Islet precursor cell (in vitro differentiated cells): ENCODE measurements at regions not wholly inside any gene's neighbourhood (a gene's known extent, or its start where the extent isn't known, plus 50 kb on each side); places are given as distances from the start of the nearest gene placed in this dataset.

Experiments
- DNase-seq: peaks from one replicate; pipeline ENCODE4 v3.0.0-alpha.2; 2018

DNA sequence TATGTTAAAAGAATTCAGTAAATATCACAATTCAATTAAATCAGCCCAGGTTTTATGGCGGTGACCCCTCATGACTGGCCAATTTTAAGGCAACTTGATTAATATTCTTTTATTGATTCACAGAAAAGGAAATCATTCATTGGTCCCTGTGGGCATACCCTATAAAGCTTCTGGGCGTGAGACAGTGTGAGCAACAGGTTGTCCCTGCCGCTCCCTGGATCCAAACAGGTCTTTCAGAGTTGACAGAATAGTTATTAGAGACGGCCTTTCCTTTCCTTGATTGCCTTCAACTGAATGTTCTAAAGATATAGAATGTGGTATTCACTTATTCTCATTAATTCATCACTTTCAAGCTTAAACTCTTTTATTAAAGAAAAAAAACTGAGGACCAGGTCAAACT, 433.9 kb downstream of the KCNJ2 start:
- DNase-seq = no peak

DNA sequence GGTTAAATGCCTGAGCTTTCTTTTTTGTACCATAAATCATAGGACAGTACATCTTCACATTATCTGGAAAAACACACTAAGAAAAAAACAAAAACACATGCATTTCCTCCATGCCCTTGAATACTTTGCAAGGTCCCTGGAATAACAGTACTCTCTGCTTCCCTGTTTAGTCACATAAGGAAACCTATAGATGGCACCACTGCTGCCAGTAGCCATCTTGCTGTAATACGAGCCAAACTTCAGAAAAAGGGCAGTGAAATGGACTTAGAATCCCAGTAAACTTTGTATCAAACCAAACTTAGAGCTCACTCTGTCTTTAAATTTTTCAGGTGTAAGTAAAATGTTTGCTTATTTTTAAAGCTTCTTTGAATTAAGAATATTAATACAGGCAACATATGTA, 435.5 kb downstream of the KCNJ2 start:
- no peak for DNase-seq

DNA sequence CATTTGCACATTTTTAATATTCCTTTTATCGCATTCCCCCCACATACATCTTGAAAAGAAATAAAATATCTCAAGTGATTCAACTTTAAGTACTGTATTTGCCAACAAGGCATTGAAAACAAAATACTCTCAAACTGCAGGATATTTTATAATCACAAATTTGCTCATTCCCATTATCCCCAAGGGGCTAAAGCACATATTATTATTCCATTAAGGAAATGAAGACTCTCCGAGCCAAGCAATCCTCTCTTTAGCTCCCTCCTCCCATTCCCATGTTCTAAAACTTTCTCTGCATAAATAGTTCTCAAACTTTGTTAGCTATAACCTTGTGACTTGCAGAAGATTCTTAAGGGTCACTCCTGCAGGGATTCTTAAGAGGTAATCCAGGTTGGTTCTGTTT, 436.8 kb downstream of the KCNJ2 start:
- DNase-seq = no peak

DNA sequence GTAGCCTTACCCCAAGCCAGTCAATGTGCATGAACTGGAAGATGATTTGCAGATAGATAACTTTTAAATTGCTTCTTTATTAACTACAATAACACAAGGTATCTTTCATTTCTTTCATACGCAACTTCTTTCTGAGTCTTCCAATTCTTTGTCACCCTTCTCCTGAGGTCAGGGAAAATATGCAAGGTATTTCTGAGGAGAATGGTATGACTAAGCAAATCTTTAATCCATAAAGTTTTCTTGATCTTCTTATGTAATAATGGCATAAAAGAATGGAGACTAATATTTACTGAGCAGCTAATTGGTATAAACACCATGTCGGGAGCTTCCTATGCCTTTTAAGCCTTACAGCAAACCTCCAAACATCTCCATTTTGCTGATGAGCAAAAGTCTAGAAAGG, 438.9 kb downstream of the KCNJ2 start:
- no peak for DNase-seq

DNA sequence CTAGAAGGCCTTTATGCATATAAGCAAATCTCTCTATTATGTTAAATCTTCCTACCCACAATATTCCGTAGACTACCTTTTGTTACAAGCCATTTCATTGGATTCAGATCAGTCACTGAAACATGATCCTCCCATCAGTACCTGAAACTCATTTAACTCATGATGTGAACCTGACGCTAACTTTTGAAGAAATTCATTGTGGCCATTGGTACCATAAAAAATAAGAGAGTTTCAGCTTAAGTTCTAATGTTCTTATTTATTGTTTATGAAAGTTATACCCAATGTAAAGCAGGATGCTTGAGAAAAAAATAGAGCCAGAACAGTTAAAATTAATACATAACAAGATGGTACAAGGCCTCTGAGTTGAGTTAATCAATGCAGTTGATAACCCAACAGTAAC, 439.6 kb downstream of the KCNJ2 start:
- no peak for DNase-seq

DNA sequence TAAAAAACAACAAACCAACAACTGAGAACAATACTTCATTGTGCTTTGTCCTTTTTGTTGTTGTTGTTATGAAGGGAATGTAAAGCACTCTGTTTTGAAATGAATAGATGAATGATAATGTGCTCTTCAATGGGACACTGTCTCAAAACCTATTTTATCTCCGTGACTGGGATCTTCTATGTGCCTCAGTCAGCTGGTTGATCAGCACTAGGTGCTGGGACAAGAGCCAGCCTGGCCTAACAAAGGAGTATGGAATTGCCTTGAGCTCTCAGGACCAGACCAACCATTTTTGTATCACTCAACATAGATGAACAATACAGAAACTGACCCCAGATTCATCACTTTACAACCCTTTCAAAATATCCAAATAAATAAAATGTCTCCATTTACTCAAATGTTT, 440.2 kb downstream of the KCNJ2 start:
- no peak for DNase-seq

DNA sequence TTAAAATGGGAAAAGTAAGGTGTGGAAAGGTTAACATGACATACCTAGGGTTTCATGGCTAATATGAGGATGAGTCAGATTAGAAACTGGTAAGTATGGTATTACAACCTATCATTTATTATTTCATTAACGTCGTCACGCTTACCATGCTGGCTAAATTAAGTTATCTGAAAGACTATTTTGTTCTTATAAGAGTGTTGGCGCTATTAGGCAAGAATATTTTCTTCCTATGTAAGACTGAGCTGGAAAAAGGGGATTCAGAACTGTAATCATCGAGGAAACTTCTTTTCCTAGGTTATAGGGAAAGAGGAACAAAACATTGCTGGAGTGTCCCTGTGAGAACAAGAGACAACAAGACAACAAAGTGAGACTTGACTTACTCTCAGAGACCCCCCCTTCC, 440.8 kb downstream of the KCNJ2 start:
- DNase-seq = no peak

DNA sequence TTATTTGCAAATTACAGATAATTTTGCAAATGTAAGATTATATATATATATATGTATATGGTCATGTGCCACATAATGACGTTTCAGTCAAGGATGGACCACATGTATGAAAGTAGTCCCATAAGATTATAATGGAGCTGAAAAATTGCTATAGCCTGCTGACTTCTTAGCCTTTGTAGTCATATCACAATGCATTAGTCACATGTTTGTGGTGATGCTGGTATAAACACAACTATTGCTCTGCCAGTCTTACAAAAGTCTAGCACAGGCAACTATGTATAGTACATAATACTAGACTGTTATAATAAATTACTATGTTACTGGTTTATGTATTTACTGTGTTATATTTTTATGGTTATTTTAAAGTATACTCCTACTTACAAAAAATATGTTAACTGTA, 444.3 kb downstream of the KCNJ2 start:
- no peak for DNase-seq

DNA sequence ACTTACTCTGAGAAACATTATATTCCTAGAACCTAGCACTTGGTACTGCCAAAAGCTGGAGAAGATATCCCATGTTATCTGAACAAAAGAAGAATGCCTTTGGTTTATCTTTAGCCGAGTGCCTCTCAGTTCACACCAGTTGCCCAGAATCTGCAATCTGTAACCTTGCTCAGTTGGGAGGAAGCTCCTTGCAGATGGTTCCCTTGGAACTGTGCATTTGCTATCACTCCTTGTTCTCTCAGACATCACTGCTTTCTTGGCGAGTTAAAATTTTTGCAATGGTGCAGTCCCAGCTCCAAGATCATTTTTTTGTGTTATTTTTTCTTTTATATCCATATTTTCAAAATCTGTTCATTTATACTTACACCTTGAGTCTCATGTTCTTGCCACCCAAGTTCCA, 446.5 kb downstream of the KCNJ2 start:
- no peak for DNase-seq

DNA sequence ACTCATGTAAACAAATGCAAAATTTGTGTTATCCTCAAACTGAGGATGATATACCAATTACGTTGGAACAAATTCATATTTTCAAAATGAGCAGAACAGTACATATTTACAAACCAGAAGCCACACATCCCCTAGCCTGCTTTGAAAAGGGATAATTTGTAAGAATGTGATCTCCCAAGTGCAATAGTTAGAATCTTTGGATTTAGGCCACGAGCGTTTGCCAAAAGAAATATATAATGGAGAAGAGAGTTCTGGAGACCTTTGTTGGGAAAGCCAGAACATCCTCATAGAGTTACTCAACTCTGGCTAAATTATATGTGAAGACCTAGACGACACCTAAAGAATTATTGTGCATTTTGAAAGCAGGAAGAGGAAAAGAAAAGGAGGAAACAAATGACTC, 449.3 kb downstream of the KCNJ2 start:
- DNase-seq = no peak

DNA sequence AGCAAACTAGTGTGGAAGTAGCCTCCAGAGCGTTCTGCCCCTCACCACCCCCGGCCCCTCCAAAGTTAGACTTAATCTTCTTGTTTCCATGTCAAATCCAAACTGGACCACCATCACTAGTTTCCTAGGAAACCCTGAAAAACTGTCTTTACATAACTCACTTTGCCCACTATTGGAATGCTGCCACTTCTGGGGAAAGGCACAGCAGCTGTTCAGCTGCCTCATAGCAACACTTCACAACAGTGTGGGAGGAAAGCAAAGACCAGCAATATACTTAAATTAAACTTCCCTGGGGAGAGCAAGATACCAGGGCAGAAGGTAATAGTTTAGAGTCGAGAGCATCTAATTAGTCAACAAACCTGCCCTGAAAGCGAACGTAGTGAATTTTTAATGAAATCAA, 452.2 kb downstream of the KCNJ2 start:
- DNase-seq = no peak

DNA sequence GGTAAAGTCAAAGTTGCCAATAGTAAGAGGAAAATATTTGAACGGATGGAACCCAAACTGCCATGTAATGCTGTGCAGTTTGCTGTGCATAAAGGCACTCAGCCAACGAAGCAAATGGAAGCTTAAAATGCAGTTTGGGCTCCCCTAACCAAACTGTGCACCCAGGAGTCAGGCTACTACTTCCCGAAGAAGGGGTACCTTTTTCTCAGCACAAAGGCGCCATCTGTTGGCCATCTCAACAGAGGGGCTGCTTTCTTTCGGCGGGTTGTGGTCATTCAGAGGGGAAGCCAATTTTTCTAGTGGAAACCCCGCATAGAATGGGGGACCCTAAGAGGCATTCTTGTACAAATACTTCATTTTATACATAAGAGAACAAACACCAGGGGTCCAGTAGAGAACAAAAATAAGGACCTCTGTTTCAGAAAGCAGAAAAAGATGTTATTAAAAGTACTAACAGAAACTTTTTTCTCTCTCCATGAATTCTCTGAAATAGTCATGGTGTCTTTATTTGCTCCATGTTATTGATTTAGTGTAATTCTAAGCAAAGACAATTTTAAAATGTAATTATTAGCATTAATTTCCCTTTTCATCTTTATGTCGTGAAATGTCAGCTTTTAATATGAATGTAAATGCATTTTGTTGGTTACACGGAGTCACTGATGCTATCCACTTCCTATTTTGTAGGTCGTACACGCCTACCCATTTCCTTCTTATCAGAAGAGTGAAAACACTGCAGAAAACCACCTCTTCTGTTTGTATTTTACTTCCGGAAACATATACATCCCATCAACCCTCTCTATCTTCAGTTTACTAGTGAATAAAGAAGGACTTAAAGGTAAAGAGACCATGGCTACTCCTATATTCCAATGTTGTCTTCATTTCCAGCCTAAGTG, 453.3 kb downstream of the KCNJ2 start:
- DNase-seq = peak; percentile 82

DNA sequence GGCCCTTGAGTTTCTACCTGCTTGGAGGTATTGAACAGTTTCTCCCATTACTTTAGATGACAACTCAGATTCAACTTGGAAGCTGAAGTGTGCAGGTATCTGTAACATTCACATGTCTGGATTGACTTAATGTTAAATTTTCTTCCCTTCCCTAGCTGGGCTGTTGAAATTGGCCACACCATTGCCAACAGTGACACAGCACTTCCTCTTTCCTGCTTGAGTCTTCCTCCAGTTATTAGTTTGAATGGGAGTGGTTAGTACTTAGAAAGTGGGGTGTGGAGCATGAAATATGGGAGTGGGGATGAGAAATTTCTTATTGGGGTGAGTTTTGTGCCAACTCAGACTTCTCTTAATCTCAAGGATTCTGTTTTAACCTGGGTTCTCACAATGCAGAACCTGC, 454.9 kb downstream of the KCNJ2 start:
- DNase-seq = no peak

DNA sequence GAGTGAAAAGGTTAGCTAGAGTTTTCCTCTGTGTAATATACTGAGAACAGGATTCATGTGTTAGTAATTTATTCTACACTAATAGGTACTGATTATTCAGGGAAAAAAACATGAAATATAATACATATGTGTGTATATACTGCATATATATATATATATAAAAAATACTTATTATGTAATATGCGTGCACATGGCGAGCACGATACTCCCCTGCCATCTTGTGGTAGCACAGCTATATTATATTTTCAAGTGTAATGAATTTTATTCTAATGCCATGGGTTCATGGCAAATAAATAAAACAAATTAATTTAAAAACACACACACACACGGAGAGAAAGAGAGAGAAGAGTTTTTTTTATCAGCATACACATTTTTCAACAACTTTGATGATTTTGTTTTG, 460.6 kb downstream of the KCNJ2 start:
- DNase-seq = no peak

DNA sequence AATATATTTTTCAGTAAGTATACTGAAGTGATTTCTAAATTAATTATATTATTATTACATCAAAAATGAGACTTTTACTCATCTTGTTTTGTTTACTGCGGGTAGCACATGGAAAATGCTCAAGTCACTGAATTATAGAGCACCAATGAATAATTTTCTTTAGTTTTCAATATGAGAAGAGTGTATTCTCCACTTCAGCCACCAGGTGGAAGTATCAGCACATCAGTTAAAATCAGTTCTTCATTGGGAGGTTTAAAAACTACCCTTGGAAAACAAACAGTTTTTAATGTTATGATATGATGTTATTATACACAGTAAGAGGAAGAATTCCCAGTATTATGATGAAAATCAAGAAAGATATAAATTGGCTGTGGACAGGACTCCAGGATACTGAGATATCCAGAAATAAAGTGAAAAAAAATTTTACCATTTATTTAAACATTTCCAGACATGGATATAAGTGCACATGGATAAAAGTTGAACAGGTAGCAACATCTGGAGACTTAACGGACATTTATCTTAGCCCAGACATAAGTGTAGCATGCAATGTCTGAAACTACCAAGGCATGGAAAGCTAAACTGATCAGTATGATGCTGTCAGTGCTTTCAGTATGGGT, 467.3 kb downstream of the KCNJ2 start:
- DNase-seq = no peak

DNA sequence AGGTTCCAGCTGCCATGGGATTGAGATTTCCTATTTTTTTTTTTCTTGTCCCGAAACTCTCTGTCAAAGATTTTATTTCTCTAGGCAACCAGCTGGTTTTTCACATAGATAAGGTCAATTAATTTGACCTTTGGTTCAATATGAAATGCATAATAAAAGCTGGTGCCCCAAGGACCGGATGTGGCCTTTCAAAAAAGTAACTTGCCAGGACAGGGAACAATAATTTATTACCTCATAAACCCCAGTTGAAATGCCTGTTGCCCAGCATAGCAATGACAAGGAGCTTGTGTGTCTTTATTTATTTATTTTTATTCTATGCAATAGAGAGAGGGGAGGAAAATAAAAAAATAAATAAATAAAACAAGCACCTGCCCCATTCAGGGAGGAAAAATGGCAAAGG, 472.7 kb downstream of the KCNJ2 start:
- no peak for DNase-seq

DNA sequence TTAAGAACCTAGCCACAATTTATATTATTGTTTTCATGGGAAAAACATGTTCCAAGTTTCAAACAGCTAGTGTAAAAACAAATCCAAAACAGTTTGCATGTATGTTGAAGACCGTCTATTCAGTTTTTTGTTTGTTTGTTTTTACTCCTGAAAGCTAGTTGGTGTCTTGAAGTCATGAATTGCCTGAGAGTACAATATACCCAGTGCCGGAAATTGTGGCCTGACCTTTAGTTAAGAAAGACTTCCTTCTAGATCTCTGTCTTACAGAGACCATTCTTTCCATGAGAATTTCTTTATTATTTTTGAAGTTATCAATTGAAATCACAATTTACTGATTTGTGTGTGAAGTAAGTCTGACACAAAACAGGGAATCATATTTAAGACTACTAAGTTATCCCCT, 474.8 kb downstream of the KCNJ2 start:
- no peak for DNase-seq

DNA sequence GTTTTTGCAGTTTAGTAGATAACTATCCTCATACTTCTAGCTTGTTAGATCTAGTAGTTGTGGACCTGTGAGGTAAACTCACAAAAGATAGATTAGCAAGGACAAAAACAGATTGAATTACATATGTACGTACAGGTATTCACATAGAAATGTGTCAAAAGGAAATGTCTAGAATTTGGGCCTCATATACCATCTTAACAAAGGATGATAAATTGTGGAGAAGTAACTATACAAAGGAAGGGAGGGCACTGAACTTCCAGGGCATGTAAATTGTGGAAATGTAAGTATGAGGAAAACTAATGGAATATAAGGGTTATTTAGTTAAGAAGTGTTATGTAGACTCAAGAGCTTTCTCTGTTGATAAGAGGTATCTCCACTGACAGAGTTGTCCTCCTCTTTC, 477.3 kb downstream of the KCNJ2 start:
- no peak for DNase-seq

DNA sequence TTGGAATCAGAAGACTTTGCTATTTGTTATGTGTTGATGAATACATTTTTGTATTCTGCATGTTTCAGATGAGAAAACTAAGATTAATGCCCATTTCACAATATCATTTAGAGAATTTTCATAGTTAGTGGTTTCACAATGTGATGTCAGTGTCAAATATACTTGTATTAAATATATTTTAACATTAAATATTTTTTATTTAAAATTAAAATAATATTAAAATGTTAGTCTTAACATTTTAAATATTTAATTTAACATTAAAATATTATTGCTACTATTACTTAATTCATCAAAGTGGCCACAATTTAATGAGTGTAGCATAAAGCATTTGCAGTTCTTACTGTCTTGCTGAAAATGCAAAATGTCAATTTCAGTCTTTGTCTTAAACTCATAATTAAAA, 478.8 kb downstream of the KCNJ2 start:
- no peak for DNase-seq

DNA sequence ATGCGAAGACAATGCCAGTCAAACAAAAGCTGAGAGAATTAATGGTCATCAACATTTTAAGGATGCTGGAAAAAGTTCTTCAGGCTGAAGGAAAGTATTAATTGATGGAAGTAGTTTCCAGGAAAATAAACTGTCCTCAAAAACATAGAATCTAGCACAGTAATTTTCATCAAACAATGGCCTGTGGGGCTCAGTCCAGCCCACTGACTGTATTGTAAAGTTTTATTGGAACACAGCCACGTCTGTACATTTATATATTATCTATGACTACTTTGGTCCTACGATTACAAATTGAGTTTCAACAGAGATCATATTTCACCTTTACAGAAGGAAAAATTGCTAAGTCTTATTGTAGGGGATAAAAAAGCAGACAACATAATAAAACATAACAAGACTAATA, 484.5 kb downstream of the KCNJ2 start:
- DNase-seq = no peak

DNA sequence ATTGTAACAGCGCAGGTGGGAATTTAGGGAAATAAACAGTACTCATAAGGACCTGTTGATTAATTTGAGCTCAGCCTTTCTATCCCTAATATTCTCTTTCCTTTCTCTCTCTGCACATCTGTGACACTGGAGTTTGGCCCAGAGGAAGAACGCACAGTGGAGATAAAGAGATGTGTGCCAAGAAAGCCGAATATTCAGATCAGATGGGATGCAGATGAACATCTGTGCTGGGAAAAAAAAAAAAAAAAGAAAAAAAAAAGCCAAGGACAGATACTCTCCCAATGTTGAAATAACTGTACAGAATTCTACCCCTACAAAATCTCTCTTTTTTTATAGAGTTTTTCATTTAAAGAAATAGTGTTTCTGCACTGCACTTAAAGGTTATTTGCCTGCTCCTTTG, 485.4 kb downstream of the KCNJ2 start:
- DNase-seq = no peak

DNA sequence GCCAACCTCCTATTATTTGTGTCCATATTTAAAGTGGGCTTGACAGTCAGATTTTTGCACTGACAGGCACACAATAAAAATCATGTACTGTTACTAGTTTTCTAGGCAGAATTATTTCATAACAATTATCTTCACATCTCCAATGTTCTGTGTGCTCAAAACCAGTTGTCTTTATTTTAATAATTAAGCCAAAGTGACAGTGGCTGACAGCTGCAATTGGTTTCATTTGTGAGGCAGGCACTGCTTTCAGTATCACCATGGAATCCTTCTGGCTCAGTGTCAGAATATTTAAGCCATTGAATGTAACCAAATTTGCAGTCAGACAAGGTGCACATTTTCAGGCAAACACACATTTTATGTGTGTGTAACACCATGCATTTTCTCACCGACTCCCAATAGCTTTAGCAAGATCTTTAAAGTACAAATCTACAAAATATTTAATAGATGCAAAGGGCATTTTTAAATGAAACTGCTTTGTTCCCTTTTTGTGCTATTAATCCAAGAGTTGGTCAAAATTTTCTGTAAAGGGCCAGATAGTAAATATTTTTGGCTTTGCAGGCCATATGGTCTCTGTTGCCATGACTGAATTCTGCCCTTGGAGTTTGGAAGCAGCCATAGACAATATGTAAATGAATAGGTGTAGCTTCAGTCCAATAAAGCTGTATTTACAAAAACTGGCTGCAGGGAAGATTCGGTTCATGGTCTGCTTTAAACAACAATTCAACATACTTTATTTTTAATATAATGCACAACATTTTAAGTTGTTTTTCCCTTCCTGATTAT, 486.0 kb downstream of the KCNJ2 start:
- DNase-seq = no peak

DNA sequence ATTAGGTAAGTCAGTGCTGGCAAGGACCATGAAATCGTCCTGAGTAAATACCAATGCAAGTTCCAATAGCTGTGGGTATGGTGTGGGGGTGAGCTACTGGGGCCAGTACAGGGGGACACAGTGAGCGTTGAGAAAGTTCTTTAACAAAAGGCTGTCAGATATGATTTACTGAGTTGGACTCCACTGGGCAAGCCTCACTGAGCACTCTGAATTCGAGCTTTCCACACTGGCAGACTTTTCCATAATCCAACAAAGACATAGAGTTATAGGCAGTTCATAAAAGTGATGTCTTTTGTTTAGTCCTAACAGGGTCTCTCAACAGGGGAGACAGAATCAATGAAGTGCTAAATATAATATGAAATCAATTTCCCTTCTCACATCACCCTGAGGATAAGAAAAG, 489.0 kb downstream of the KCNJ2 start:
- no peak for DNase-seq

DNA sequence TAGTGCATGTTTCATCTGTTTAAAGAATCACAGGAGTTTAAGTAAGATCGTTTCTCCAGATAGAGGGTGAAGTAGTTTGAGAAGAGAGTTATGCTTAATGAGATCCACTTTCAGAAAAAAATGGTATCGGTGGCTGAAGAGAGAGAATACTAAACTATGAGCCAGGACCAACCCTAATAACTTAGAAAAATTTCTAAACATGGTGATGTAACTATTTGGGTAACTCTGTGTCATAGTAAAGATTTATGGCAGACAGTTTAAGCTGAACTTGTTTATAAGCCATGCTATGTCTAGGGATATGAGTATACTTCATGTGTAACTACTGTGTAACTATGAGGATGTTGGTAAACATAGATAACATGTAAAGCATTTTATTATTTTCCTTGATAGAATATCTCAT, 489.5 kb downstream of the KCNJ2 start:
- DNase-seq = no peak
